Lung microvascular endothelial cell (primary cell): ENCODE measurements at regions not wholly inside any gene's neighbourhood (a gene's known extent, or its start where the extent isn't known, plus 50 kb on each side); places are given as distances from the start of the nearest gene placed in this dataset.

ENCODE experiments used
- DNase-seq, 2 donors: peaks; one replicate each; pipeline versions ENCODE4 v3.0.0 to v3.0.0-alpha.2; 2010; ENCODE audit warnings: low read depth in 2 of 2

GRCh38 chr2:40786636-40787035 is 334.7 kb upstream of the SLC8A1 start:
- DNase-seq = no peak

DNA sequence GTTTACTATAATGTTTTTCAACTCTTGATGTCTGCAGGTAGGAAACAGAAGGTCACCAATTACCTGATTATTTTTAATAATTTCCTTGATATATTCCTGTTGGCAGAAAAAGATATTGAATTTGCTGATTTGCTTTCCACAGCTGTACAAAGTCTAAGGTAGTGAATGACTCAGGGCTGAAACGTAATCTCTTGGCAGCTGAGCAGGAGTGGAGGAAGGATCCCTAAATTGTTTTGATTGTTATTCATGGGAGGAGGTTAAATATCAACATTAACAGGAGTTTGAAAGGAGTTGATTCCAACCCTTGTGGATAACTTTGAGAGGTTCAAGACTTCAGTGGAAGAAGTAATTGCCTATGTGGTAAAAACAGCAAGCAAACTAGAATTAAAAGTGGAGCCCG is 345.2 kb upstream of the SLC8A1 start:
- DNase-seq = no peak

- no peak for DNase-seq
These were observed 352.0 kb upstream of the SLC8A1 start for GRCh38 chr2:40803900-40804299.

DNA sequence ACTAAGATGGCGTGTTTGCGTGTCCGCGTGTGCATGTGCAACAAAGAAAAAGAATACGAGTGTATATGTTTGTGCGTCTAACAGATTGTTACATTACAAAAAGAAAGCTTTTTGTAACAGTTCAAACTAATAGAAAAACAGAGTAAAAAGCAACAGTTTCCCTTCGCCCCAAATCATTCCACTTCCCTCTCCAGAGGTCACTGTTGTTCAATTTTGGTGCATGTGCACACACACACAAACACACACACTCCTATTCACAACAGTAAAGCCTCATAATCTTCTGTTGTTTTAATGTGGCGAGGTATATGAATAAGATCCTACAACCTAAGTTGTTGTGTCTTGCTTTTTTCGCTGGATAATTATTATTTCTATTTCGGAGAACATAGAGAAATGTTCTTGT is 357.3 kb upstream of the SLC8A1 start:
- DNase-seq = no peak

GRCh38 chr2:40814616-40815015 is 362.7 kb upstream of the SLC8A1 start:
- DNase-seq = no peak

DNA sequence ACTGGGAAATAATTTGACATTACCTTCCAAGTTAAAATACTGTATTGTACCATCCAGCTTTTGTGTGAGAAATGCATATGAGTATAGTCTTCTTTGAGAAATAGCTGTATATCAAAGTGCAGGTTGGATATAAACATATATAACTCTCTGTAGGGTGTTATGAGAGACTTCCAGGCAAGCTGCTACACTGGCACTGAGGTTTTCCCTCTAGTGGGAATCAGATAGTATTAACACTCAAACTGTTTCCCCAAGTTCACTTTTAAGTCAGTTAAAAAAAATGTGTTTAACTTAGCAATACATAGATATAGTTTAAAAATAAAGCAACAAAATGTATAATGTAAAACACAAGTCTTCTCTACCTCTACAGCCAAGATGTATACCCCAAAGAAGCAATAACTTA is 368.4 kb upstream of the SLC8A1 start:
- no peak for DNase-seq

DNA sequence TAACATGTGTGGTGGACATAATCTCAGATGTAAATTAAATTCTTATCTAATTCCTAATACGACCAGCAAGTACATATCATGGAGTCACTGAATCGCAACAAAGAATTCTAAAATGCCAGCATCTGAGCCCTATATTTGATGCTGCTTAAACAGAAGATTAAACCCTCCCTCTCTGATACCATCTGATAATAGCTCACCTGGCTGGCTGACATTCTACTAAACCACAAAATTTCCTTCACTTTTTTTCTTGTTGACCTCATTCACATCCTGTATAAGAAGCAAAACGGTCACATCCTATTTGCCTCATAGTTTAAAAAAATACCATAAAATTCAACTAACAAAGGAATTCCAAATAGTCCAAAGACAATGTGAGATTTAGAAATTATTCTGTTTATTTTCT is 371.6 kb upstream of the SLC8A1 start:
- DNase-seq = no peak

- no peak for DNase-seq
These were observed 372.4 kb upstream of the SLC8A1 start for GRCh38 chr2:40824278-40824677.

- DNase-seq = no peak
These were observed 375.5 kb upstream of the SLC8A1 start for GRCh38 chr2:40827392-40827791.

DNA sequence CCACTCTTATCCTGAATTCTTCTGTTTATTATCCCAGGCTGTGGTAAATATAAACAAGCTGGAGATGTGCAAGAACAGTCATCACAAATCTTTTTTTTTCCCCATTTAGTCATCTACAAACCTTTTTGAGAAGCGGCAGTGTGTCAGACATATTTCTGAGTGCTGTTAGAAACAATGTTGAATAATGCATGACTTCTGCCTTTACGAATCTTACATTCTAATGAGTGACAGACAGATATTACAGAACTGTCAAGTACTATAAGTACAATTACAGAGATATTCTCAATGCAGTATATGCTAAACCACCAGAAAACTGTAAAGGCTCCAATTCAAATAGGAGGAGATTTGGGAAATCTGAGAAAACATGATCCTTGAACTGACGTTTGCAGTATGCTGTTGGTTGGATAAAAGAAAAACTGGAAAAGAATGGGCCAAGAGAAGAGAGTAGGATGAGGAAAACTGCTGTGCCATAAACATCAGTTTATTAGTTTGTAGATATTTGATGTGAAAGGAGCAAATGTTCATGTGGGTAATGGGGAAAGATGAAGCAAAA is 379.5 kb upstream of the SLC8A1 start:
- DNase-seq = no peak

DNA sequence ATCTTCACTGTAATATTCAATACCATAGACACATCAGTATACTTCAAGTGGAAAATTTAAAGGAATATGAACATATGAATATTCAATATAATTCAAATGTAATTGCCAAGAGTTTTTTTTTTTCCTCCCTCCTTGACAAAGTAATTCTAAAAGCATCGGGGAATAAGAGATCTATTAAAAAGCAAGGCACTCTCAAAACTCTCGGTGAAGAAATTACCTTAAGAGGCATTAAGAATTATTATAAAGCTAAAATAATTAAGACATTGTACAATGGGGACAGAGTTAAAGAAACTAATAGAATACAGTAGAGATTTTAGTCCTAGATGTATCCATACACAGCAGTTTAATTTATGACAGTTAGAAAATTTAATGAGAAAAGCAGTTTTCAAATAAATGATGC is 390.0 kb upstream of the SLC8A1 start:
- DNase-seq = no peak

- peak in 1 of 2 donors; percentile 40 for DNase-seq
These were observed 392.7 kb upstream of the SLC8A1 start for GRCh38 chr2:40844353-40845277.

DNA sequence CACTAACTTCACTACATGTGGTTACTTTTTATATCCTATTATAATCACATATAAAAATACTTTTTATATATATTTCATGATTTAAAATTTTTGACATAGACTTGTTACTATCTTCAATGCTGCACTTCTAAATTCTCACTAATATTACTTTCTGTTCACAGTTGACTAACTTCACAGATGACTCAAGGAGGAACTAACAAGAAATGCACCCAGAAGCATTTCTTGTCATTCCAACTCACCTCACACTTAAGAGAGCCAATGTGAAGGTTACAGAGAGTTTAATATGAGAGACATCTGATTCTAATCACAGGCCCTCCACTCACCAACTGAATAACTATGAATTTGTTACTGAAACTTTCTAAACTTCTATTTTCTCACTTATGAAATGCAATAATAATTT is 399.8 kb upstream of the SLC8A1 start:
- no peak for DNase-seq

GRCh38 chr2:40859617-40860016 is 407.7 kb upstream of the SLC8A1 start:
- no peak for DNase-seq

GRCh38 chr2:40867829-40868228 is 415.9 kb upstream of the SLC8A1 start:
- no peak for DNase-seq

DNA sequence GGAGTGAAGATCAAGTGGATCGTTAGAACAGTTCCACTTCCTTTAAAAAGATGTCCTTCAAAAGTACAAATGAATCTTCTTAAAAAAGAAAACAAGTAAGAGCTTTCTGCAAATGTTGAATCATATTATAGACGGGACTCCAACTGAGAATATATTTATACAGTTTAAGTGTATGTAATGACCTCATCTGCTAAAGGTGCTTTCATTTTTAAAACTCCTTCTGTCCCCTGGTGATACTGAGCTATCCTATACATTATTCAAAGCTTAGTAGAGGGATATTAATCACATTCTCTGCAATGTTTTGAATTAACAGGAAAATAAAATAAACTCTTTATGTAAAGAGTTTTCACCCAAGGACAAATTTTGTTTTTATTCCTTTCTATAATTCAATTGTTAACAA is 420.7 kb upstream of the SLC8A1 start:
- DNase-seq = no peak

DNA sequence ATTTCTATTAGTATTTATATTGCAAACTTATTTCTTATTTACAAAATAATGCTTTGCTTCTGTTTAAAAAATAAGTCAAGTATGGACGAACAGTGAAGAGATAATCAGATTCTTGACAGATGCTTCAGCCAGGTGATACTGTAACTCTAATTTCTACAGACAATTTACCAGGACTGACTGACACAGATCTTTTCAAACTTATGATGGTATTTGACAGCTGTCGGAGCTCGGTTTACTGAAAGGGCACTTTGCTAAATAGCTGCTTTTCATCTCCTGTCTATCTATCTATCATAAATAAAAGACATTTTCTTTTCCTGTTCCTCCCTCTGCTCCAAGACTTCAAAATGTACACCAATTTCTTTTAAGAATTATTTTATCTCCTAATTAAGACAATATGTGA is 422.5 kb upstream of the SLC8A1 start:
- no peak for DNase-seq

- no peak for DNase-seq
These were observed 425.9 kb upstream of the SLC8A1 start for GRCh38 chr2:40877734-40878288.

DNA sequence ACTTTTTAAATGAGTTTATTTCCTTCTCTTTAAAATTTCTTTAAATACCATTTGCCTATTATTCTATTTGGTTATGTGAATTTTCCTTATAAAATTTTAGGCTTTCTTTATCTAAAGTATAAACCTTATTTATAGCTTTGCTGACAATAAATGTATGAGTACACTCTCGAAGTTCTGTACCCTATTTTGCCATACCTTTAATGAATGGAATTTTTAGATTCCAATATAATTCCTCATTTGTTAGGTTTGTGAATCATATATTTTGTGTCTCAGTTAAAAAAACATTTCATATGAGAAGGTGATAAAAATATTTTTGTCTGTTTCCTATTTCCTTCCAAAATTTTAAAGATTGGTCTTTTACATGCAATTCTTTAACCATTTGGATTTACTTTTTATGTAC is 427.4 kb upstream of the SLC8A1 start:
- DNase-seq = no peak

- DNase-seq = no peak
These were observed 434.2 kb upstream of the SLC8A1 start for GRCh38 chr2:40886100-40886499.

DNA sequence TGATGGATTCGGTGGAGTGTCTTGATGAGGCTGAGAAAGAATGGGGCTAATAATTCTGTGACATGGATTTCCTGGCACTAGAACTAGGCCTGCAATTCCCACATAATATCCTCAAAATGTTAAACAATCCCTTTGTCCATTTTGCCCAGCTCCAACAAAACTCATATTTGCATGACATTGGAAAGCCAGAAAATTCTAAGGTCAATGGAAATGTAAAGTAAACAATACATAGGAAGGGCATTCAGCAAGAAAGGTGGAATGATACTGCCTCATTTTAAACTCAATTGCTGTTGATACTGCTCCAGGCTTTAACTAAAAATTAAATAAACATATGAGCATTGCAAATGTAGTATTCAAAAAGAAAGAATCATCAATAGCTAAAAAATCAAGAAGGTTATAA is 434.8 kb upstream of the SLC8A1 start:
- DNase-seq = no peak

GRCh38 chr2:40896358-40896757 is 444.5 kb upstream of the SLC8A1 start:
- no peak for DNase-seq

DNA sequence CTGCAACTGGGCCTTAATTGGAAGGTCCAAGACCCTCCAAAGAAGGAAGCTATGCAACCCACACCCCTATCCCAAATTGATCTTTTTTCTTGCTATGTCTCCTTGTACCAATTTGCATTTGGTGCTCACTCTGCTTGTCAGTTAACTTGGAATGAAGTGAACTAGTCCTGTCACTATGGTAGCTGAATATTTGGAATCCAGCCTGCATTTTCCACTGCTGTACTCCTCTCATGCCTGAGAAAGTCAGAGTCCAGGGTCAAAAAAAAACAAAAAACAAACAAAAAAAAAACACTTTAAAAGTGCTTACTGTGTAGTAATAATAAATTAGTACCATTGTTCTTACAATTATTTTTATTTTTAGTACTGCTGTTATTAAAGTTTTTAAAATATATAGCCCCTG is 462.8 kb upstream of the SLC8A1 start:
- DNase-seq = no peak
